ENCODE measurements at regions not wholly inside any gene's neighbourhood (a gene's known extent, or its start where the extent isn't known, plus 50 kb on each side); places are given as distances from the start of the nearest gene placed in this dataset.

DNA sequence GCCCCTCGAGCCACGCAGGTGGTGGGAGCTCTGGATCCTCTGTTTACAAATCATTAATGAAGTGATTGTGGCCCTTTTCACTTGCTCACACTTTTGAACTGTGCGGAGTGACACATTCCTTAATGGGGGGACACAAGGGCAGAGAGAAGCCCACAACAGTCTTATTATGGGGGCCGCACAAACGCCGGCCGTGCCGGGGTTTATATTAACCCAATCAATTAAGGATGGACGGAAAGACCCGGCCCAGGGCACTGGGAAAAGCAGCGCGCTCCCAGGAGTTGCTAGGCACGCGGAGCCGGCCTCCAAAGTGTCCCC lies 634.8 kb downstream of the IRX1 start:
- Histone ChIP-seq H3K27me3 (replicated peaks; ENCODE audit: control insufficient read depth, insufficient read depth, low read length) (no peaks in the 10 kb centered on the region), H3K4me1 (ENCODE audit: control insufficient read depth, insufficient read depth, low read length) (no peaks in the 10 kb centered on the region), H3K9me3 (ENCODE audit: control insufficient read depth, low read length) (peaks cover 7% of the 10 kb centered on the region), H3K9ac (ENCODE audit: low read length) (no peak overlapping the region), H3K4me3 (ENCODE audit: low read length) (no peak overlapping the region), H3K36me3 (ENCODE audit: control insufficient read depth, insufficient read depth, low read length, severe bottlenecking) (no peaks in the 10 kb centered on the region)
- no peak for DNase-seq (ENCODE audit: low read depth)

DNA sequence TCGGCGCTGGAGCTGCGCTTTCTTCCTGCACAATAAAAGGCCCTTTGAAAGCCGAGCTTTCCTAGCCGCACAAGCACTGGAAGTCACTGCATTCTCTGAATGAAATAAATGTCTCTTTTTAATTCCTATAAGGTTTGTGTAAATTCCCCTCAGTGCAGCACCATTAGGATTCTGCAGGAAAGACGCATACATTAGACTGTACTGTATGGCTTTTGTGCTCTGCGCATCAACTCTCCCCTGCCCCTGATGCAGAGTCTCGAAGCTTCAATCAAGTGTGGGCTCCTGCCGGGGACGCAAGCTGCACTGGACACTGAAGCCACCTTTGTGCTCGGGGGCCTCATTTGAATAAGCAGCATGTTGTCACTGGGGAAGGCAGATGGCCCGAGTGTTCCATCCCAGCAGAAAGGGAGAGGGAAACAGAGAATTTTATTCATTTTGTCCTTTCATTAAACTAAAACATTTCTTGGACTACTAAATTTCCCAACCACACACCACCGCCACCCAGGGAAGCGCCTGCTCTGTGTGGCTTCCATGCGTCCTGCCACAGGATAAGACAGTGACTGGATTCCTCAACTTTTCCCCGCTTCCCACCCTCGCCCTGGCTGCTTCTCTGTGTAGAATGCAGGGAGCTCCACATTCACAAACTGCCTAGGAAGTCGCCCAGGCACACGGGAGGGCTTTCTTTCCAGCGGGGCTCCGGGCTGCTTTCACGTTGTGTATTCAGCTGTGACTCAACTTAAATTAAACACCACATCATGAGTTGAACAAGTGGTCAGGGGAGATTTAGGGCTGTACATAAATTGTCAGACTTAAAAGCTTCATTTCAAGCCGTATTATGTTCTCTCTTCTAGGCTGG lies 635.4 kb downstream of the IRX1 start:
- Histone ChIP-seq H3K9me3 (ENCODE audit: control insufficient read depth, low read length) (peaks cover 7% of the 10 kb centered on the region), H3K4me1 (ENCODE audit: control insufficient read depth, insufficient read depth, low read length) (no peaks in the 10 kb centered on the region), H3K4me3 (ENCODE audit: low read length) (no peak overlapping the region), H3K27me3 (replicated peaks; ENCODE audit: control insufficient read depth, insufficient read depth, low read length) (no peaks in the 10 kb centered on the region), H3K36me3 (ENCODE audit: control insufficient read depth, insufficient read depth, low read length, severe bottlenecking) (no peaks in the 10 kb centered on the region), H3K9ac (ENCODE audit: low read length) (no peak overlapping the region)
- DNase-seq (ENCODE audit: low read depth): no peak

DNA sequence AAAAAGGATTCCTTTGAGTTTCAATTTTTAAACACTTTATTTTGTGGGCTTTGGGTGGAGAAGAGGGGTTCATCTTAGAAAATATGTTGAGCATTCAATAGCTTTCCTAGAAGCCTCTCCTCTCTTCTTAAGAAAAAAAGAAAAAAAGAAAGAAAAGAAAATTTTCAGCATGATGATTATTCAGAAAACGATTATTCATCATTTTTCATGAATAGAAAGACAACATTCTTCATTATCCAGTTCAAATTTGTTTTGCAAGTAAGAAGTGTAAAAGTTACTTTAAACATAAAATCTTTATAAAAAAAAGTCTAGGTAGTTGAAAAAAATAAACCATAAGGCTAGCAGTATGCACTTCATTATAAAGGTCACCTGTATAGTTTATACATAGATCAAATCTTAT lies 636.5 kb downstream of the IRX1 start:
- Histone ChIP-seq H3K9ac (ENCODE audit: low read length) (no peak overlapping the region), H3K4me3 (ENCODE audit: low read length) (no peak overlapping the region), H3K36me3 (ENCODE audit: control insufficient read depth, insufficient read depth, low read length, severe bottlenecking) (no peaks in the 10 kb centered on the region), H3K9me3 (ENCODE audit: control insufficient read depth, low read length) (peaks cover 7% of the 10 kb centered on the region), H3K27me3 (replicated peaks; ENCODE audit: control insufficient read depth, insufficient read depth, low read length) (no peaks in the 10 kb centered on the region), H3K4me1 (ENCODE audit: control insufficient read depth, insufficient read depth, low read length) (no peaks in the 10 kb centered on the region)
- no peak for DNase-seq (ENCODE audit: low read depth)

DNA sequence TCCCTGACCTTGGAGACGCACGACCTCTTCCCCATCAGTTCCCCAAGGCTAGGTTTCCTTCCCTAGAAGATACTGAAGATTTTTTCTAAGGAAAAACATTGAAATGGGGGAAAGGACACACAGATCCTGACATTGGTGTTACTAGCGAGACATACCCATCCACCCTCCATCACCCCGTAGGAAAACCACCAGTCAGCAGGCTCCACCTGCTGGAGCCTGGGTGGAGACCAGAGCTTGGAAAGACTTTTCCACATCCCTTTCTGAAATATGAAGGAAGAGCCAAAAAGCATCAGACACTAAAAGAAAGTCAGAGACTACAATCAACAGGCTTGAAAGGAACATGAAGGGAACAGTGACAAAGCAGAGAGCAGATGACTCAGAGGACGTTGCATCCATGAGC lies 638.0 kb downstream of the IRX1 start:
- no peak overlapping the region for H3K4me3 ChIP-seq (ENCODE audit: low read length)
- no peaks in the 10 kb centered on the region for H3K36me3 ChIP-seq (ENCODE audit: control insufficient read depth, insufficient read depth, low read length, severe bottlenecking)
- no peak for DNase-seq (ENCODE audit: low read depth)
- H3K27me3 ChIP-seq (replicated peaks; ENCODE audit: control insufficient read depth, insufficient read depth, low read length): no peaks in the 10 kb centered on the region
- H3K9ac ChIP-seq (ENCODE audit: low read length): no peak overlapping the region
- peaks cover 7% of the 10 kb centered on the region for H3K9me3 ChIP-seq (ENCODE audit: control insufficient read depth, low read length)
- no peaks in the 10 kb centered on the region for H3K4me1 ChIP-seq (ENCODE audit: control insufficient read depth, insufficient read depth, low read length)

DNA sequence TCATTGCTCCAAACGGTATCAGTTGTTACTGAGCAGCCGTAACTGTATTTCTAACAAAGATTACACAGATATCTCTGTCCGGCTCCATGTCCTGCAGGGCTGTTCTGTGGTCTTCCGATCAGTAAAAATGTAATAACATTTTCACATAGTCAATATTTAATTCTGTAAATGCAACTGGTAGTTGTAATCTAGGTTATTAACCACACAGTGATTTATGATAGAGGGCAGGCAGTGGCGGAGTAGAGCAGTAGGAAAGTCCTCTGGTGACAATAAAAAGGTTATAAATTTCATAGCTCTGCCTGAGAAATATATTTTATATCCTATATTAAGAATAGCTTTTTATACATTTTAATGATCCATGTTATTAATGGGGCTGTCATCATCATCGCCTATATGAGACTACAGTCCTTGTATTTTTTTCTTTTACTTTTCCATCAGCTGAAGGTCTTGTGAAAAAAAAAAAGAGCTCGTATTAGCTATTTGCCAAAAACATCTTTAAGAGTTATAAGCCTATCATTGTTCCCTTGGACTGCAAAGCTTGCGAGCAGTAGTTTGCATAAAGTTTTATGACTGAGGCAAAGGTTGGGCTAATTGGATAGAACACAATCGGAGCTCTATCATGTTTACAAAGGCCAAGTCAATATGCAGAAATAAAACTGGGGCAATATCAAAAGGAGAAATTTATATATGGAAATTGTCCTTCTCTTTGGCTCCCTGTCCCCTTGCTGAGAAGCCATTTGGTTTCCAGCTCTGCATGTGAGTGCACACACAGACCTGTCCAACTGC lies 648.0 kb downstream of the IRX1 start:
- no peak for DNase-seq (ENCODE audit: low read depth)
- no peak overlapping the region for H3K4me3 ChIP-seq (ENCODE audit: low read length)

GRCh38 chr5:4244306-4244705 lies 648.7 kb downstream of the IRX1 start:
- H3K27me3 ChIP-seq (replicated peaks; ENCODE audit: control insufficient read depth, insufficient read depth, low read length): no peaks in the 10 kb centered on the region
- no peak overlapping the region for H3K4me3 ChIP-seq (ENCODE audit: low read length)
- no peak overlapping the region for H3K9ac ChIP-seq (ENCODE audit: low read length)
- no peaks in the 10 kb centered on the region for H3K4me1 ChIP-seq (ENCODE audit: control insufficient read depth, insufficient read depth, low read length)
- no peaks in the 10 kb centered on the region for H3K9me3 ChIP-seq (ENCODE audit: control insufficient read depth, low read length)
- H3K36me3 ChIP-seq (ENCODE audit: control insufficient read depth, insufficient read depth, low read length, severe bottlenecking): no peaks in the 10 kb centered on the region
- no peak for DNase-seq (ENCODE audit: low read depth)

More for the DNA sequence above, 648.0 kb downstream of the IRX1 start:
- Histone ChIP-seq H3K4me1 (ENCODE audit: control insufficient read depth, insufficient read depth, low read length) (no peaks in the 10 kb centered on the region), H3K36me3 (ENCODE audit: control insufficient read depth, insufficient read depth, low read length, severe bottlenecking) (no peaks in the 10 kb centered on the region), H3K9me3 (ENCODE audit: control insufficient read depth, low read length) (no peaks in the 10 kb centered on the region), H3K27me3 (replicated peaks; ENCODE audit: control insufficient read depth, insufficient read depth, low read length) (no peaks in the 10 kb centered on the region), H3K9ac (ENCODE audit: low read length) (no peak overlapping the region)

- H3K36me3 ChIP-seq (ENCODE audit: control insufficient read depth, insufficient read depth, low read length, severe bottlenecking): no peaks in the 10 kb centered on the region
- H3K9ac ChIP-seq (ENCODE audit: low read length): no peak overlapping the region
- no peak for DNase-seq (ENCODE audit: low read depth)
Measured at GRCh38 chr5:4245076-4245475, 649.4 kb downstream of the IRX1 start.

GRCh38 chr5:4245511-4245910 lies 649.9 kb downstream of the IRX1 start:
- no peak overlapping the region for H3K9ac ChIP-seq (ENCODE audit: low read length)
- no peaks in the 10 kb centered on the region for H3K27me3 ChIP-seq (replicated peaks; ENCODE audit: control insufficient read depth, insufficient read depth, low read length)
- no peaks in the 10 kb centered on the region for H3K36me3 ChIP-seq (ENCODE audit: control insufficient read depth, insufficient read depth, low read length, severe bottlenecking)
- no peak overlapping the region for H3K4me3 ChIP-seq (ENCODE audit: low read length)
- H3K9me3 ChIP-seq (ENCODE audit: control insufficient read depth, low read length): no peaks in the 10 kb centered on the region
- H3K4me1 ChIP-seq (ENCODE audit: control insufficient read depth, insufficient read depth, low read length): no peaks in the 10 kb centered on the region
- DNase-seq (ENCODE audit: low read depth): no peak

More at GRCh38 chr5:4245076-4245475, 649.4 kb downstream of the IRX1 start:
- Histone ChIP-seq H3K4me1 (ENCODE audit: control insufficient read depth, insufficient read depth, low read length) (no peaks in the 10 kb centered on the region), H3K27me3 (replicated peaks; ENCODE audit: control insufficient read depth, insufficient read depth, low read length) (no peaks in the 10 kb centered on the region), H3K4me3 (ENCODE audit: low read length) (no peak overlapping the region), H3K9me3 (ENCODE audit: control insufficient read depth, low read length) (no peaks in the 10 kb centered on the region)

- Histone ChIP-seq H3K4me1 (ENCODE audit: control insufficient read depth, insufficient read depth, low read length) (no peaks in the 10 kb centered on the region), H3K9me3 (ENCODE audit: control insufficient read depth, low read length) (no peaks in the 10 kb centered on the region), H3K36me3 (ENCODE audit: control insufficient read depth, insufficient read depth, low read length, severe bottlenecking) (no peaks in the 10 kb centered on the region), H3K4me3 (ENCODE audit: low read length) (no peak overlapping the region), H3K9ac (ENCODE audit: low read length) (no peak overlapping the region), H3K27me3 (replicated peaks; ENCODE audit: control insufficient read depth, insufficient read depth, low read length) (no peaks in the 10 kb centered on the region)
- no peak for DNase-seq (ENCODE audit: low read depth)
Measured at GRCh38 chr5:4246447-4246846, 650.8 kb downstream of the IRX1 start.

DNA sequence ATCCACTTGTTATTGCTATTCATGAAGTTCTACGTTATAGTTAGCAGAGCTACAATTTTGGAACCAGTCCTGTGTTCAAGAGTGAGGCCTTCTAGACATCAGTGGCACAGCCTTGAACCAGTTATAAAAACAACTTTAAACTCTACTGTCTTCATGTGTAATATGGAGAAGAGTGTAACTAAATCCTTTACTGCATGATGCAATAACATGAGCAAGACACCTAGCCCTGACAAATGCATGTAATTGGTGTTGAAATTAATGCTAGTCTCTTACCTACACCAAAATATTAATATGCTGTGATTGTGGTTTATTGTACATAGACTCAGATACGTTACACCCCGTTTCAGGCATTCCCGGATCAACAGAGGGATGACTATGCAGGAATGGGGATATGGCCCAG lies 654.6 kb downstream of the IRX1 start:
- H3K9ac ChIP-seq (ENCODE audit: low read length): no peak overlapping the region

DNA sequence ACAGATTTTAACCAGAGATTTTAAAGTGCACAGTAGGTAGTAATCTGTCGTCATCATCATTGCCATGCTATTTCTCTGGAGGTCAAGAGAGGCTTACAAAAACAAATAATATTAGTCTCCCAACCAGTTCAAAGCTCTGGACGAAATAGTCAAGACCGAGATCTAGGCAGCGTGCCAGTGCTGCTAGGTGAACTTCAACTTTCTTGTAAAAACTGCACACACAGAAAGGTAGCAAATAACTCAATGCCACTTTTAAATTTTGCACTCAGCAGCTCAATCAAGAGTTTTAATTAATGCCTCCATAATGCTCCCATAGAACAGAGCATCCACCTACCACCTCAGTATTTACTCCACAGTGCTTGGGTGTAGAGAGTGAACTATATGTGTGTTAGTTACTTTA lies 656.8 kb downstream of the IRX1 start:
- Histone ChIP-seq H3K9ac (ENCODE audit: low read length) (no peak overlapping the region), H3K4me1 (ENCODE audit: control insufficient read depth, insufficient read depth, low read length) (no peaks in the 10 kb centered on the region), H3K36me3 (ENCODE audit: control insufficient read depth, insufficient read depth, low read length, severe bottlenecking) (no peaks in the 10 kb centered on the region), H3K4me3 (ENCODE audit: low read length) (no peak overlapping the region), H3K27me3 (replicated peaks; ENCODE audit: control insufficient read depth, insufficient read depth, low read length) (no peaks in the 10 kb centered on the region), H3K9me3 (ENCODE audit: control insufficient read depth, low read length) (no peaks in the 10 kb centered on the region)
- DNase-seq (ENCODE audit: low read depth): no peak

More for the DNA sequence above, 654.6 kb downstream of the IRX1 start:
- no peak for DNase-seq (ENCODE audit: low read depth)
- Histone ChIP-seq H3K36me3 (ENCODE audit: control insufficient read depth, insufficient read depth, low read length, severe bottlenecking) (no peaks in the 10 kb centered on the region), H3K4me3 (ENCODE audit: low read length) (no peak overlapping the region), H3K9me3 (ENCODE audit: control insufficient read depth, low read length) (no peaks in the 10 kb centered on the region), H3K4me1 (ENCODE audit: control insufficient read depth, insufficient read depth, low read length) (no peaks in the 10 kb centered on the region), H3K27me3 (replicated peaks; ENCODE audit: control insufficient read depth, insufficient read depth, low read length) (no peaks in the 10 kb centered on the region)

All from adipocyte (in vitro differentiated cells).